GM19035 (cell line): ENCODE measurements at regions not wholly inside any gene's neighbourhood (a gene's known extent, or its start where the extent isn't known, plus 50 kb on each side); places are given as distances from the start of the nearest gene placed in this dataset.
"Not testable (repeated sequence)": the region's sequence is repeated elsewhere in the genome, so short reads cannot be mapped to it uniquely, and the experiment has no call there.

Source experiments
- ATAC-seq: cut with Tn5 transposase; IDR thresholded peaks from one replicate; pipeline ENCODE4 v1.9.1; 2021; ENCODE audit not compliant: unreplicated experiment

- no peak for ATAC-seq
Observed at GRCh38 chr6:82783587-82784236, 281.9 kb downstream of the UBE3D start.

GRCh38 chr6:82785206-82785605 lies 280.4 kb downstream of the UBE3D start:
- no peak for ATAC-seq

- no peak for ATAC-seq
Observed at GRCh38 chr6:82786248-82786647, 279.4 kb downstream of the UBE3D start.

GRCh38 chr6:82795940-82796339 lies 269.7 kb downstream of the UBE3D start:
- ATAC-seq: no peak

- no peak for ATAC-seq
Observed at GRCh38 chr6:82801083-82801482, 264.6 kb downstream of the UBE3D start.

- not testable (repeated sequence) for ATAC-seq
Observed at GRCh38 chr6:82816243-82816642, 249.4 kb downstream of the UBE3D start.

GRCh38 chr6:82818727-82819126 lies 246.9 kb downstream of the UBE3D start:
- ATAC-seq: no peak

- no peak for ATAC-seq
Observed at GRCh38 chr6:82823361-82823760, 242.3 kb downstream of the UBE3D start.

GRCh38 chr6:82832811-82833210 lies 232.8 kb downstream of the UBE3D start:
- ATAC-seq: no peak

- no peak for ATAC-seq
Observed at GRCh38 chr6:82833481-82833880, 232.2 kb downstream of the UBE3D start.

GRCh38 chr6:82836022-82836575 lies 229.5 kb downstream of the UBE3D start:
- ATAC-seq: no peak

- ATAC-seq: no peak
Observed at GRCh38 chr6:82840571-82840970, 225.1 kb downstream of the UBE3D start.

- ATAC-seq: no peak
Observed at GRCh38 chr6:82841309-82841708, 224.3 kb downstream of the UBE3D start.
